Skeletal muscle cell (primary cell): ENCODE measurements at regions not wholly inside any gene's neighbourhood (a gene's known extent, or its start where the extent isn't known, plus 50 kb on each side); places are given as distances from the start of the nearest gene placed in this dataset.

Experiments
- DNase-seq: peaks from one replicate; pipeline ENCODE4 v3.0.0-alpha.2; 2010; ENCODE audit warnings: low read depth
- H3K4me3 ChIP-seq: 2 replicates; pipeline ENCODE4 v1.5.1; 2011; ENCODE audit warnings: low read depth, mild to moderate bottlenecking, control low read depth, low read length, moderate library complexity

GRCh38 chr18:10378688-10379420, 75.6 kb upstream of the APCDD1 start:
- no peak overlapping the region for H3K4me3 ChIP-seq
- DNase-seq = peak; percentile 13

GRCh38 chr18:10379522-10379921, 74.9 kb upstream of the APCDD1 start:
- no peak for DNase-seq
- H3K4me3 ChIP-seq = no peak overlapping the region

GRCh38 chr18:10381516-10381915, 72.9 kb upstream of the APCDD1 start:
- no peak overlapping the region for H3K4me3 ChIP-seq
- DNase-seq = no peak

DNA sequence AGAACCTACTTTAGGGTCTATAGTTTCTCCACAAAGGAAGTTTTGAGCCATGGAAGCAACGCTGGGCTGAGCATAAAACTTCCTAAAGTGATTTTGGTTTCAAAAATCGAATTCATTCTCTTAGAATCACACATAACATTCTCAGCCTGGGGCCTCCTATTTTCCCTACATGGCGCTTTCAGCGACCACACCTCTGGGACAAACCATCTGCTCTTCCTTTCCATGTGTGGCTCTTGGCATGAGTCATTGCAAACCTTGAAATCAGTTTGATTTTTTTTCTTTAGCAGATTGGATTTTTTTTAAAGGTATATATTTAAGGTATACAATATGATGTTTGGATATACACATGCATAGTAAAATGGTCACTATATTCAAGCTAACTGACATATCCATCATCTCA, 72.5 kb upstream of the APCDD1 start:
- no peak overlapping the region for H3K4me3 ChIP-seq
- no peak for DNase-seq

GRCh38 chr18:10386049-10386448, 68.4 kb upstream of the APCDD1 start:
- no peak overlapping the region for H3K4me3 ChIP-seq

GRCh38 chr18:10386956-10387355, 67.5 kb upstream of the APCDD1 start:
- no peak for DNase-seq
- H3K4me3 ChIP-seq = no peak overlapping the region

More at GRCh38 chr18:10386049-10386448, 68.4 kb upstream of the APCDD1 start:
- DNase-seq = no peak

DNA sequence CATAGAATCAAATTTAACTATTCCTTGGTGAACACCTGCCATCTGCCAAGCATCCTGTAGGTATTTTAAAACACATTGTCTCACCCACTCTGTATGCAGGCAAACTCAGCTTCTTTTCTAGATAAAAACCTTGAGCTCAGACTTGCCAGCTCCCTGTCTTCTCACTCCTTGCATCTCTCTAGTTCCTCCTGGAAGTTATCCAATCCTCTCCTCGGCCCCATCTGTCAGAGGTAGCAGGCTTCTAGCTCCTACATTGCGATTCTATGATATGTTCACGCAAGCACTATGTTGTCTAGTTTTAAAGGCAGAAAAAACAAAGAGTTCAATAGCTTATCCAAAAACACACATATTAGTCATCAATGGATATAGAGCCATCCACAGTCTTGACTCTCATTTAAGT, 67.0 kb upstream of the APCDD1 start:
- no peak overlapping the region for H3K4me3 ChIP-seq
- no peak for DNase-seq

GRCh38 chr18:10388373-10388772, 66.1 kb upstream of the APCDD1 start:
- H3K4me3 ChIP-seq = no peak overlapping the region
- no peak for DNase-seq

DNA sequence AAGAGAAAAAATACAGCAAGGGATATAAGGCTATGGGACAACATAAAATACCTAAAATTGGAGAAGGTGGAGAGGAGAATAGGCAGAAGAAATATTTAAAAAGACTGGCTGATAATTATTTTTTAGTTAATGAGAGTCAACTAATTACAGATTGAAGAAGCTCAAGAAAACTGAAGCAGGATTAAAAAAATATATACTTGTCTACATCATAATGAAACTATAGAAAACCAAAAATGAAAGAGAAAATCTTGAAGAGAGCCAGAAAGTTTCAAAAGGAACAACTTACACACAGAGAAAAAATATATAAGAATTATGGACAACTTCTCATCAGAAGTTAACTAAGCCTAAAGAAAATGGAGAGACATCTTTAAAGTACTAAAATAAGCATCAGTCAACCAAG, 62.9 kb upstream of the APCDD1 start:
- no peak for DNase-seq
- H3K4me3 ChIP-seq = no peak overlapping the region

GRCh38 chr18:10397004-10397403, 57.4 kb upstream of the APCDD1 start:
- no peak for DNase-seq
- no peak overlapping the region for H3K4me3 ChIP-seq

DNA sequence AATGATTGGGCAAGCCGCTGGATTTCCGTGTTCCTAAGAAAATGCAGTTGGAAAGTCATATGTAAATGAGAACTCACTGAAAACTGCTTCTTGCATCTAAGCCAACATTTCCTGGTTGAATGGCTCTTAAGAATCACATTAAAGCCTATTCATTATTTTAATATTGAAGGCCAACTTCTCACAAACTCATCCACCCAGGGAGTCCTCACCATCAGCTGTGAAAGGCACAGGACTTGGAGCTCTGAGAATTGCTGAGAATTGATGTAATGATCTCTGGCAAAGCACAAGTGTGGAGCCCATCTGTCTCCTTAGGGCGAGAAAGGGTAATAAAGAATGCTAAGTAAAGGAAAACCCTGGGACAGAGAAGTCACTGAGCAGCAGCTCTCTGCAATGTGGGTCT, 55.9 kb upstream of the APCDD1 start:
- H3K4me3 ChIP-seq = no peak overlapping the region
- DNase-seq = no peak

DNA sequence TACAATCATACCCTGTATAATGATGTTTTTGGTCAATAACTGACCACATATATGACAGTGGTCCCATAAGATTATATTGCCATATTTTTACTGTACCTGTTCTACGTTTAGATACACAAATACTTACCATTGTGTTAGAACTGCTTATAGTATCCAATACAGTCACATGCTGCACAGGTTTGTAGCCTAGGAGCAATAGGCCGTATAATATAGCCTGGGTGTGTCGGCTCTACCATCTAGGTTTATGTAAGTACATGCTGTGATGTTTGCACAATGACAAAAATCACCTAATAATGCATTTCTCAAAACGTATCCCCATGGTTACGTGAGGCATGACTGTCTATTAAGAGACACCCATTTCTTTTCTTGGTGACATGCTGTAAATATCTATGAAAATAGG, 55.0 kb upstream of the APCDD1 start:
- DNase-seq = no peak
- no peak overlapping the region for H3K4me3 ChIP-seq

- H3K4me3 ChIP-seq = no peak overlapping the region
- DNase-seq = no peak
Observed at GRCh38 chr18:10400534-10401307, 53.7 kb upstream of the APCDD1 start.

DNA sequence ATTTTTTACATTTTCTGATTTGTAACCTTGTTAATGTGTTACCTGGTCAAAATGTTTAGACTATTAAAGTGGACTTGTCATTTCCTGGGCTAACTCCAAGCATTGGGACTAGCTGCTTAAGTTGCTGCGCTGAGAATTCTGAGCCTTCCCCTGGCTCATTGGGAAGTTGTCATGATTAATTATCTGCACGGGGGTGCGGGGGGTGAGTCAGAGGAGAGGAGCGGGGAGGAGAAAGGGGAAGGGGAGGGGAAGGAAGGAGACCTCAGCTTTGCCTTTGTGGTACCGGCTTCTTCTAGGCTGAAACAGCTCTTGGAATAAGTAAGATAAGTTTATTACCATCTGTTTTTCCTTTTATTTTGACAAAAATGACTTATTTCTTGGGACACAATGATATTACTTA, 52.9 kb upstream of the APCDD1 start:
- no peak for DNase-seq

GRCh38 chr18:10401930-10402329, 52.5 kb upstream of the APCDD1 start:
- DNase-seq = no peak
- no peak overlapping the region for H3K4me3 ChIP-seq

More for the DNA sequence above, 52.9 kb upstream of the APCDD1 start:
- H3K4me3 ChIP-seq = no peak overlapping the region

DNA sequence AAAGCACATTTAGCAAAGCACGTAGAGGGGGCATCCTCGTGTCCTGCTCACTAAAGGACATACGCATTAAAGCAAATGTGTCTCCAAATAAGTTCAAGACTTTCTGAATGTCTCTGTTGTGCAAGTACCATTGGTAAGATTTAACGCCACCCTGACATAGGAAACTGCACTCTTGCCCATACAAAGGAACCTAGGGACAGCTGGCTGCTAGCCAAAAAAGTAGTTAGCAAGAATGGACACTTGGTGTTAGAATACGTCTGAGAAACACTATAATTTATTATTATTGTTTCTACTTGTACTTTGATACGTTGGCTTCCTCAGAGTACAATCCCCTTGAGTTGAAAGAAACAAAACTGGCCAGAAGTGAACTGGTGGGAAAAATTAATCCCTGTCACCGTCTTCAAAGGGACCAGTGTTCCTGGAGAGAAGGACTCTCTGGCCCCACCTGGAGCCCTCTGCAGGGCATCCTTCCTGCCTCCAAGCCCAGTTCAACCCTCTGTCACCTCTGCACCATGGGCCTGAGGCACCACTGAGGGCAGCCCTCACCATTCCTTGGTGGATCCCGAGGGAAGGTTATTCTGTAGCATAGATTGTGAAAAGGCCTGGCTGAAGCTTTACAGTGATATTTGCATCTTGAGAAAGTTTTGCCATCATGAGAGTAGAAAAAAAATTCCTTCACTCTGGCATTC, 51.4 kb upstream of the APCDD1 start:
- no peak for DNase-seq
- no peak overlapping the region for H3K4me3 ChIP-seq

GRCh38 chr18:10403708-10404107, 50.7 kb upstream of the APCDD1 start:
- no peak for DNase-seq
- H3K4me3 ChIP-seq = no peak overlapping the region

- H3K4me3 ChIP-seq = no peak overlapping the region
- DNase-seq = no peak
Observed at GRCh38 chr18:10404168-10404567, 50.3 kb upstream of the APCDD1 start.
